ENCODE measurements at regions not wholly inside any gene's neighbourhood (a gene's known extent, or its start where the extent isn't known, plus 50 kb on each side); places are given as distances from the start of the nearest gene placed in this dataset.

- no peak for TF ChIP-seq CTCF (IDR thresholded peaks at IDR 0.05; ENCODE audit: control insufficient read depth, extremely low read depth, insufficient read depth)
- H3K4me3 ChIP-seq (ENCODE audit: low read depth, low read length), result no peak overlapping the region
- no peak for DNase-seq (ENCODE audit: low read depth)
These were observed 85.3 kb upstream of the RGS4 start for GRCh38 chr1:162983671-162984425.

- DNase-seq (ENCODE audit: low read depth), result no peak
- H3K4me3 ChIP-seq (ENCODE audit: low read depth, low read length), result no peak overlapping the region
- no peak for TF ChIP-seq CTCF (IDR thresholded peaks at IDR 0.05; ENCODE audit: control insufficient read depth, extremely low read depth, insufficient read depth)
These were observed 86.8 kb upstream of the RGS4 start for GRCh38 chr1:162982364-162982763.

GRCh38 chr1:162977944-162978568, 91.1 kb upstream of the RGS4 start:
- DNase-seq (ENCODE audit: low read depth), result no peak
- no peak for TF ChIP-seq CTCF (IDR thresholded peaks at IDR 0.05; ENCODE audit: control insufficient read depth, extremely low read depth, insufficient read depth)
- H3K4me3 ChIP-seq (ENCODE audit: low read depth, low read length), result no peak overlapping the region

- no peak for DNase-seq (ENCODE audit: low read depth)
- no peak for TF ChIP-seq CTCF (IDR thresholded peaks at IDR 0.05; ENCODE audit: control insufficient read depth, extremely low read depth, insufficient read depth)
- no peak overlapping the region for H3K4me3 ChIP-seq (ENCODE audit: low read depth, low read length)
These were observed 92.5 kb upstream of the RGS4 start for GRCh38 chr1:162976628-162977027.

- DNase-seq (ENCODE audit: low read depth), result no peak
- no peak for TF ChIP-seq CTCF (IDR thresholded peaks at IDR 0.05; ENCODE audit: control insufficient read depth, extremely low read depth, insufficient read depth)
- no peak overlapping the region for H3K4me3 ChIP-seq (ENCODE audit: low read depth, low read length)
These were observed 94.4 kb upstream of the RGS4 start for GRCh38 chr1:162974810-162975209.

DNA sequence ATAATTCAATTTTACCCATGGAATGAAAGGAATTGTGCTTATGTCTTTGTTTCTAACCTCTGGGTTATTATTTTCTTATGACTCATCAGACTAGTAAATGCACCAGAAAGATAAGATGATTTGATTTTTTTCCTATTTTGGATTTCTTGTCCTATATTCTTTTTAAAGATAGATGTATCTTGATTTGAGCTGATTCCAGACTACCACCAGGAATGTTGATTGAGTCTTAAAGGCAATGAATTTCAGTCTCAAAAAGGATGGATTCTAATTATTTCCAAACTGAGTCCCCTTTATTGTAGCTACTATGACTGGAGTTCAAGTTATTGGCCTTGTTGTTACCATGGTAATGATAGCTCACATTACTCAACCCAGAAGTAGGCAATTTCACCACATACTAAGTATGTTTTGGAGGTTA, 95.8 kb upstream of the RGS4 start:
- no peak for TF ChIP-seq CTCF (IDR thresholded peaks at IDR 0.05; ENCODE audit: control insufficient read depth, extremely low read depth, insufficient read depth)
- no peak overlapping the region for H3K4me3 ChIP-seq (ENCODE audit: low read depth, low read length)
- DNase-seq (ENCODE audit: low read depth), result no peak

All from LNCaP clone FGC (cell line).